ENCODE measurements at regions not wholly inside any gene's neighbourhood (a gene's known extent, or its start where the extent isn't known, plus 50 kb on each side); places are given as distances from the start of the nearest gene placed in this dataset.

DNA sequence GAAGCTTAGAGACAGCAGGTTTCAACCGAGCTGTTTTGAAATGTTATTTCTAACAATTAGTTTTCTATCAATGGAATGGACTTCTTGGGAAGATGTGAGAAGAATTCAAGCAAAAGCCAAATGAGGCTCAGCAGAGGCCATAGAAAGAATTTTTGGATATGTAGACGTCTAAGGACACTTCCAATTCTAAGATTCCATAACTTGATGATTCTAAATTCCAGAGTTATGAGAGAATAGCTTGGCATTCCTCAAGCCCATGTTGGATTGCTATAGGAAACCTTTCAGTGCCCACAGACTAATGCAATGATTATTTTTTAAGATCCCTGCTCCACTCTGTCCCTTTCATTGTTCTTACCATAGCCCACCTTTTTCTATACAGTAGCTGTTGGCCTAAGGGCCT is 77.2 kb upstream of the PALS2 start:
- no peak for DNase-seq (ENCODE audit: low read depth)
- no peak overlapping the region for H3K4me3 ChIP-seq (ENCODE audit: control insufficient read depth, low read depth, low read length)
- TF ChIP-seq, protein P1, sequence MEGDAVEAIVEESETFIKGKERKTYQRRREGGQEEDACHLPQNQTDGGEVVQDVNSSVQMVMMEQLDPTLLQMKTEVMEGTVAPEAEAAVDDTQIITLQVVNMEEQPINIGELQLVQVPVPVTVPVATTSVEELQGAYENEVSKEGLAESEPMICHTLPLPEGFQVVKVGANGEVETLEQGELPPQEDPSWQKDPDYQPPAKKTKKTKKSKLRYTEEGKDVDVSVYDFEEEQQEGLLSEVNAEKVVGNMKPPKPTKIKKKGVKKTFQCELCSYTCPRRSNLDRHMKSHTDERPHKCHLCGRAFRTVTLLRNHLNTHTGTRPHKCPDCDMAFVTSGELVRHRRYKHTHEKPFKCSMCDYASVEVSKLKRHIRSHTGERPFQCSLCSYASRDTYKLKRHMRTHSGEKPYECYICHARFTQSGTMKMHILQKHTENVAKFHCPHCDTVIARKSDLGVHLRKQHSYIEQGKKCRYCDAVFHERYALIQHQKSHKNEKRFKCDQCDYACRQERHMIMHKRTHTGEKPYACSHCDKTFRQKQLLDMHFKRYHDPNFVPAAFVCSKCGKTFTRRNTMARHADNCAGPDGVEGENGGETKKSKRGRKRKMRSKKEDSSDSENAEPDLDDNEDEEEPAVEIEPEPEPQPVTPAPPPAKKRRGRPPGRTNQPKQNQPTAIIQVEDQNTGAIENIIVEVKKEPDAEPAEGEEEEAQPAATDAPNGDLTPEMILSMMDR (IDR thresholded peaks at IDR 0.05; ENCODE audit: control insufficient read depth, insufficient read depth, low read depth, low read length, missing control alignments), result no peak

DNA sequence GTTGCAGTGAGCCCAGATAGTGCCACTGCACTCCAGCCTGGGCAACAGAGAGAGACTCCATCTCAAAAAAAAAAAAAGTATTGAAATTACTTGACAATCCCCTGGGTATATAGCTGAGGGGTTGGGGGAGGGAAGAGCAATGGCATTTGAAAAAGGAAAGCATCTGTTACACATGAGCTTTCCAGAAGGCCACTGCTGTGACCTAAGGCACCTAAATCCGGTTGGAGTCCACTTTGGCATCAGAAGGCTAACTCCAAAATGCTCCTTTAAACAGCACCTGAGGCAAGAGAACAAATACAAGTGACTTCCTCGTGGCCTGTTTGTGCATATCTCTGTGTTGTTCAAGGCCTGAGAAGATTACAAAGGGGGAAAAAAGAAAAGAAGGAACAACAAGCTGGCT is 74.8 kb upstream of the PALS2 start:
- TF ChIP-seq, protein P1 (IDR thresholded peaks at IDR 0.05; ENCODE audit: control insufficient read depth, insufficient read depth, low read depth, low read length, missing control alignments), result no peak
- no peak overlapping the region for H3K4me3 ChIP-seq (ENCODE audit: control insufficient read depth, low read depth, low read length)
- DNase-seq (ENCODE audit: low read depth), result no peak

DNA sequence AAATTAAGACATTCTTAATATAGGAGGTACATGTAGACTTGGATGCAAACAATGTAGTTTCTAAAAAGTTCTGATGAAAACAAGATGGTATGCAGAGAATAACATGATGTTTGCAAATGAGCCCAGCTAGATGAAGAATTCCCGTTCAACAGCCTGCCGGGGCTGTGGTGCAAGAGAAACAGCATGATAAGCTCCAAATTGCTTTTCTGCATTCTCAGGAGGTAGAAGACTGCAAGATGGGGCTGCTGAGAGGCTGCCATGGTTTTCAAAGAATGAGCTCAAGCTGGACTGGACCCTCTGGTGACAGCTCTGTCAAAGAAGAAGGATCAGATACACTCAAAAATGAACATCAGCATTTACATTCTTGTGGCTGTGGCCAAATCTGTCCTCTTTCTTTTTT is 73.4 kb upstream of the PALS2 start:
- no peak for DNase-seq (ENCODE audit: low read depth)
- H3K4me3 ChIP-seq (ENCODE audit: control insufficient read depth, low read depth, low read length), result no peak overlapping the region
- TF ChIP-seq, protein P1 (IDR thresholded peaks at IDR 0.05; ENCODE audit: control insufficient read depth, insufficient read depth, low read depth, low read length, missing control alignments), result no peak

DNA sequence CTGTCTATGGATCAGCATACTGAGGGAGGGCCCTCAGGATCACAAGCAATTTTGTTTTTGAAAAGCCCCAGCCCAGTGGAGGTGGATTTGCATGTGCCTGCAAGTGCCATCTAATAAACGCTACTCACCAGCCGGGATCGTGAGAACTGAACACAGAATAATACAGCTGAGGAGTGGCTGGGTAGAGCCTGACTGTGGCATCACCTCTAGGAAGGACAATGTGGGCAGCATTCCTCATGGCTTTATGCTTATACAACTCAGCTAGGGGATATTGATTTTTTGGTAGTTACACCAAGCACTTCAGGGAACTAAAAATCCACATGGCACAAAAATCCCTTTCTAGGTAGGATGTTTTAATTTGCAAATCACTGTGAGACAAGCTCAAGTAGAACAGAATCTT is 72.7 kb upstream of the PALS2 start:
- H3K4me3 ChIP-seq (ENCODE audit: control insufficient read depth, low read depth, low read length), result no peak overlapping the region
- DNase-seq (ENCODE audit: low read depth), result no peak
- TF ChIP-seq, protein P1 (IDR thresholded peaks at IDR 0.05; ENCODE audit: control insufficient read depth, insufficient read depth, low read depth, low read length, missing control alignments), result no peak

DNA sequence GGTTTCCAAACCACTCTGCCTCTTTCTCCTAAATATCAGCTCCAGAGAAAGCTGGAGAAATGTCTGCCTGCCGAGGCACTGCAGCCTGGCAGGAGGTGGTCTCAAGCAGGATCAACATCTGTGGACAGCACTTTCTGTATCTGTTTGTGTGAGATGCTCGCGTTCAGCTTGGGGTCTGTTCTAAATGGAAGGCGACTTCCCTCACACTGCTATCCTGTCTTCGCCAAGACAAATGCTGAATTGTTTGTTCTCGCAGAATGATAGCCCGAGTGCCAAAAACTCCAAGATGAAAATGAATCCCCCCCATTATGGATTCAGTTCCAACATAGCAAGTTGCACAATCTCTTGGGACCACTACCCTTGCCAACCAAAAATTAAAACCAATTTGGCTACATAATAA is 72.2 kb upstream of the PALS2 start:
- TF ChIP-seq, protein P1 (IDR thresholded peaks at IDR 0.05; ENCODE audit: control insufficient read depth, insufficient read depth, low read depth, low read length, missing control alignments), result no peak

DNA sequence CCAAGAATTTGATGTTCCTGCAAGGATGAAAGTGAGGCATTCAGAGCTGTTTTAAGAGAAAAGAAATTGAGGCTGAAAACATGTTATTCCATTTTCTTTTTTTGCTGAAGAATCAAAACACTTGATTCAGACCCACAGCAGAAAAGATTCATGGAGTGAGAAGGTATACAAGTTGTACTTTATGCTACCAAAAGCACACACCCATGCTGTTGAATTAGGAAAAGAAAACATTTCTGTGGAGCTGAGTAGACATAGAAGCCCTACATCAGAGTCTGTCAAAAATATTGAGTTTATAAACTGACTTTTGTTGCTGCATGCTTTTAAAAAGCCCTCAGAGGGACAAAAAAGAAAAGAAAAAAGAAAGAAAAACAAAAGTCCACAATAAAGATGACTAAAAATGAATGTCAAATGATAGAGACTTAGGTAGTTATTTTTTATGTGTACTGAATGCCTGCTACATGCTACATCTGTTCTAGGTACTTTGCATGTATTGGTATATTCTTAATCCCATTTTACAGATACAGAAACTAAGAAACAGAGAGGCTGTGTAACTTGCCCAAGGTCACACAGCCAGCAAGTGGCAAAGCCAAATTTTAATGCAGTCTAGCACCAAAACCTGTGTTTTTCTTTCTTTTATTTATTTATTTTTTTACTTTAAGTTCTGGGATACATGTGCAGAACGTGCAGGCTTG is 71.7 kb upstream of the PALS2 start:
- no peak overlapping the region for H3K4me3 ChIP-seq (ENCODE audit: control insufficient read depth, low read depth, low read length)
- TF ChIP-seq, protein P1 (IDR thresholded peaks at IDR 0.05; ENCODE audit: control insufficient read depth, insufficient read depth, low read depth, low read length, missing control alignments), result no peak
- no peak for DNase-seq (ENCODE audit: low read depth)

More for the DNA sequence above, 72.2 kb upstream of the PALS2 start:
- DNase-seq (ENCODE audit: low read depth), result no peak
- no peak overlapping the region for H3K4me3 ChIP-seq (ENCODE audit: control insufficient read depth, low read depth, low read length)

Measured in AG09309 (cell line).